ENCODE measurements at regions not wholly inside any gene's neighbourhood (a gene's known extent, or its start where the extent isn't known, plus 50 kb on each side); places are given as distances from the start of the nearest gene placed in this dataset.

DNA sequence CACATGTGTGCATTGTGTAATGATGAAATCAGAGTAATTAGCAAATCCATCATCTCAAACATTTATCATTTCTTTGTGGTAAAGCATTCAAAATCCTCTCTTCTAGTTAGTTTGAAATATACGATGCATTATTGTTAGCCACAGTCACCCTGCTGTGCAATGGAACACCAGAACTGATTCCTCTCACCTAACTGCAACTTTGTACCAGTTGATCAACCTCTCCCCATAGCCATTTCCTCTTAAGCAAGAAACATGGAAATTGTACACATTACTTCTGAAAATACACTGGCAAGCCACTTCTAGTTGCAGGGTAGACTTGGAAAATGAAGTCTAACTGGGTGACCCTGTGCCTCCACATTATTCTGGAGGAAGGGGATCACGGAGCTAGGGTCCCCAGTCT is 58.1 kb upstream of the ESR1 start:
- no peak for TF ChIP-seq EP300 (IDR thresholded peaks at IDR 0.05)
- TF ChIP-seq, protein P1, sequence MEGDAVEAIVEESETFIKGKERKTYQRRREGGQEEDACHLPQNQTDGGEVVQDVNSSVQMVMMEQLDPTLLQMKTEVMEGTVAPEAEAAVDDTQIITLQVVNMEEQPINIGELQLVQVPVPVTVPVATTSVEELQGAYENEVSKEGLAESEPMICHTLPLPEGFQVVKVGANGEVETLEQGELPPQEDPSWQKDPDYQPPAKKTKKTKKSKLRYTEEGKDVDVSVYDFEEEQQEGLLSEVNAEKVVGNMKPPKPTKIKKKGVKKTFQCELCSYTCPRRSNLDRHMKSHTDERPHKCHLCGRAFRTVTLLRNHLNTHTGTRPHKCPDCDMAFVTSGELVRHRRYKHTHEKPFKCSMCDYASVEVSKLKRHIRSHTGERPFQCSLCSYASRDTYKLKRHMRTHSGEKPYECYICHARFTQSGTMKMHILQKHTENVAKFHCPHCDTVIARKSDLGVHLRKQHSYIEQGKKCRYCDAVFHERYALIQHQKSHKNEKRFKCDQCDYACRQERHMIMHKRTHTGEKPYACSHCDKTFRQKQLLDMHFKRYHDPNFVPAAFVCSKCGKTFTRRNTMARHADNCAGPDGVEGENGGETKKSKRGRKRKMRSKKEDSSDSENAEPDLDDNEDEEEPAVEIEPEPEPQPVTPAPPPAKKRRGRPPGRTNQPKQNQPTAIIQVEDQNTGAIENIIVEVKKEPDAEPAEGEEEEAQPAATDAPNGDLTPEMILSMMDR (IDR thresholded peaks at IDR 0.05): no peak
- TF ChIP-seq POLR2A (IDR thresholded peaks at IDR 0.05): no peak
- WGBS, 2 donors: 81 to 85% methylated on average over 2 of the region's 2 CpGs

DNA sequence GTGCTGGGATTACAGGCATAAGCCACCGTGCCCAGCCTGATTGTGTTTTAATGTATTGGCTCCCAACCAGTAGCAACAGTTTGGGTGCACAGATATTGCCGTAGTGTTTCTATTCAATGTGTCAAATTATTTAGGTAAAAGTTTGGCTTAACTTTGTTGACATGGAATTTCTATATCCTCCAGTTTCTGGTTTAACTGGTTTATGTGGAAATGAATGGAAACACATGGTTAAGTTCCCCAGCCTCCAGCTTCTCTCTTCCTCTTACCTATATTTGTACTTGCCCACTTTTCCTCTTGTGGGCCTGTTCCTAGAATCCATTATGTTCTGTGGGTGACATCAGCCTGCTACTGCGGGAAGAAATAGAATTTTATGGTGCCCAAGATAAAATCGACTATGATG is 53.9 kb upstream of the ESR1 start:
- no peak for TF ChIP-seq EP300 (IDR thresholded peaks at IDR 0.05)
- TF ChIP-seq POLR2A (IDR thresholded peaks at IDR 0.05): no peak
- TF ChIP-seq, protein P1 (IDR thresholded peaks at IDR 0.05): no peak
- H3K27ac ChIP-seq: no peak overlapping the region
- DNase-seq (ENCODE audit: low spot score in 2 of 2): no peak
- 81 to 89% methylated on average over 4 of the region's 4 CpGs for WGBS, 2 donors
- peaks cover 0 to 5% (median 0%) of the 10 kb centered on the region in 4 donors for H3K4me1 ChIP-seq
- H3K27me3 ChIP-seq: no peaks in the 10 kb centered on the region
- H3K4me3 ChIP-seq: no peak overlapping the region
- H3K36me3 ChIP-seq: no peaks in the 10 kb centered on the region
- no peaks in the 10 kb centered on the region for H3K9me3 ChIP-seq

More for the DNA sequence above, 58.1 kb upstream of the ESR1 start:
- peaks cover 0 to 2% (median 0%) of the 10 kb centered on the region in 4 donors for H3K9me3 ChIP-seq
- no peak overlapping the region for H3K27ac ChIP-seq
- H3K27me3 ChIP-seq: no peaks in the 10 kb centered on the region
- DNase-seq (ENCODE audit: low spot score in 2 of 2): no peak
- H3K4me3 ChIP-seq: no peak overlapping the region
- no peaks in the 10 kb centered on the region for H3K36me3 ChIP-seq
- H3K4me1 ChIP-seq: no peaks in the 10 kb centered on the region

DNA sequence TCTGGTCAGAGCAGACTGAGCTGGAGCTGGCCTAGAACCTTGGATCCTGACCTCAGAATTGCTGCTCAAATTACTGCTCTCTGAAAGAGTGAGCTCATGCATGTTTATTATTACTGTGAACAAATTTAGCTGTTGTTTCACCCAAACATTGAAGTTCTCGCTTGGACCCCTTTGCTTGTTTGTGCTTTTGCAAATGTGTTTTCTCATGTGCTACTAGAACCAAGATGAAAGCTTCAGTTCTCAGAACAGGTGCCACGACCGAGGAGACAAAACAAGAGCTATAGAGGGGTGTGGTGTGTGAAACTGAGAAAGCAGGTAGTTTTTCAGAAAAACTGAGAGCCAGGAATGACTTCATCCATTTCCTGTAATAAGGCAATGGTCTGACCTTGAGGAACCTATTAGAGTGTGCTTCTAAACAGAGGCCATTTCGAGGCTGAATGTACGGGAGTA is 50.0 kb upstream of the ESR1 start:
- H3K27me3 ChIP-seq: no peaks in the 10 kb centered on the region
- no peak overlapping the region for H3K4me3 ChIP-seq
- 66 to 69% methylated on average over 5 of the region's 5 CpGs for WGBS, 2 donors
- peaks cover 0 to 5% (median 0%) of the 10 kb centered on the region in 4 donors for H3K4me1 ChIP-seq
- H3K27ac ChIP-seq: peak overlapping the region in 1 of 4 donors; percentile 53
- no peaks in the 10 kb centered on the region for H3K9me3 ChIP-seq
- H3K36me3 ChIP-seq: no peaks in the 10 kb centered on the region
- TF ChIP-seq, protein P1 (IDR thresholded peaks at IDR 0.05): no peak
- no peak for TF ChIP-seq POLR2A (IDR thresholded peaks at IDR 0.05)
- TF ChIP-seq EP300 (IDR thresholded peaks at IDR 0.05): no peak
- DNase-seq (ENCODE audit: low spot score in 2 of 2): no peak
